HG02588 (cell line): ENCODE measurements at regions not wholly inside any gene's neighbourhood (a gene's known extent, or its start where the extent isn't known, plus 50 kb on each side); places are given as distances from the start of the nearest gene placed in this dataset.

Experiments used
- ATAC-seq: cut with Tn5 transposase; IDR thresholded peaks from one replicate; pipeline ENCODE4 v1.9.1; 2021; ENCODE audit warnings: mild to moderate bottlenecking, moderate library complexity; ENCODE audit not compliant: unreplicated experiment

DNA sequence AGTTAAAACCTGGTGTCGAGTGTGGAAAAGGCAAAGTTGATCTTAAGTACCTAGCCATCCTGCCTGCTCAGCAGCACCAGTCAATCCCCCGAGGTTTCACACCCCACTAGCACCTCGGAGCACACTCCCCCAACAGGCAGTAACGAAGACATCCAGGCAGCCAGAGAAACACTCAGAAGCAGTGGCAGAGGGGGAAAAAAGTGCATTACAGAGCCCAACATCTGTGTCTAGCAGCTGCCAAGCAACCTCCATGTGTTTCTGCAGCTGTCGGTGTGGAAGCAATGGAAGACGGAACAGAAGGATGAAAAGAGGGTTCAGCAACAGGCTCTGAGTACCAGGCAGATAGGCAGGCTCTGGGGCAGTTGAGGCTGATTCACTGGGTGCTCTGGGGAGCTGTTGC is 73.4 kb upstream of the PROX1 start:
- ATAC-seq: no peak

GRCh38 chr1:213921311-213921710 is 66.5 kb upstream of the PROX1 start:
- no peak for ATAC-seq

DNA sequence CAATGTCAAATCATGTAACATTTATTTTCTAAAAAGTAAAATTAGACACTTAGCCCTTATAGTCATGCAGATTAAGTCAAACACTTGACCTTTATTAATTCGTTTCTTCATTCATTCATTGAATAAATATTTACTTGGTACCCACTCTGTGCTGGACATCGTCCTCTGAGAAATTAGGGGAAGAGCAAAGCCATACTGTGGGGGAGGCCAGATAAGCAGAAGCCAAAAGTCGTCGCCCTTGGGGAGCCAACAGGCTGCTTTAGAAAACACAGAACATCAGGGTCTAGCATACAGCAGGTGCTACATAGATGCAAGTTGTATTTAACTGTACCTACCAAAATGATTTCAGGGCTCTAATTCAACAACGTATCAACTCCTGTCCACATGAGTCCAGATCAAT is 66.1 kb upstream of the PROX1 start:
- no peak for ATAC-seq

- ATAC-seq: no peak
Measured at GRCh38 chr1:213925531-213926182, 62.1 kb upstream of the PROX1 start.

DNA sequence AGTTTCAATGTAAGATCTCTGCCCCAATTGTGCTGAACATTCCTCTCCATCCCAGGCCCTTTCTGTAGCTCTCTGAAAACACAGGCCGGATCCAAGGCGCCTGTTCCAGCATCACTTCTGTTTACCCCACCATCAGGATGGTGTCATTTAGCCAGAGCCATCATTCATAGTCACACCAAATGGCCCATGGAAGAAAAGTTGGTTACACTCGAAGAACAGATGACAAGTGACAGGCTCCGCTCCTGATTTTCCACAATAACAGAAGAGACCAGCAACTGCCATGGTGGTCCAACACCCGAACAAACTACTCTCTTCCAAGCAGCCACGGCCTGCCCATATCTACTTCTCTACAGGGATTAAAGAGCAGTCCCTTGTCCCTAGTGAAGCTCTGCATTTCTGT is 59.9 kb upstream of the PROX1 start:
- no peak for ATAC-seq

GRCh38 chr1:213929398-213929797 is 58.4 kb upstream of the PROX1 start:
- ATAC-seq: no peak

GRCh38 chr1:213931836-213932235 is 55.9 kb upstream of the PROX1 start:
- no peak for ATAC-seq

GRCh38 chr1:213933336-213933735 is 54.4 kb upstream of the PROX1 start:
- ATAC-seq: no peak

- no peak for ATAC-seq
Measured at GRCh38 chr1:213934649-213935048, 53.1 kb upstream of the PROX1 start.

GRCh38 chr1:213936571-213936970 is 51.2 kb upstream of the PROX1 start:
- no peak for ATAC-seq
